ENCODE measurements at regions not wholly inside any gene's neighbourhood (a gene's known extent, or its start where the extent isn't known, plus 50 kb on each side); places are given as distances from the start of the nearest gene placed in this dataset.

GRCh38 chr2:220219371-220219770, 591.9 kb downstream of the SLC4A3 start:
- Histone ChIP-seq H3K4me3 (no peak overlapping the region), H3K27me3 (no peaks in the 10 kb centered on the region), H3K9me3 (no peaks in the 10 kb centered on the region), H3K27ac (no peak overlapping the region), H3K36me3 (replicated peaks in 1 of 2; ENCODE audit: insufficient read depth in 1 of 2, low read depth in 2 of 2) (no peaks in the 10 kb centered on the region), H3K4me1 (no peaks in the 10 kb centered on the region)
- intact Hi-C loops (cut with DNase I), result no loop called here
- ATAC-seq (no peak), DNase-seq (no peak)
- TF ChIP-seq POLR2A (IDR thresholded peaks at IDR 0.05), result no peak
- TF ChIP-seq, protein P1, sequence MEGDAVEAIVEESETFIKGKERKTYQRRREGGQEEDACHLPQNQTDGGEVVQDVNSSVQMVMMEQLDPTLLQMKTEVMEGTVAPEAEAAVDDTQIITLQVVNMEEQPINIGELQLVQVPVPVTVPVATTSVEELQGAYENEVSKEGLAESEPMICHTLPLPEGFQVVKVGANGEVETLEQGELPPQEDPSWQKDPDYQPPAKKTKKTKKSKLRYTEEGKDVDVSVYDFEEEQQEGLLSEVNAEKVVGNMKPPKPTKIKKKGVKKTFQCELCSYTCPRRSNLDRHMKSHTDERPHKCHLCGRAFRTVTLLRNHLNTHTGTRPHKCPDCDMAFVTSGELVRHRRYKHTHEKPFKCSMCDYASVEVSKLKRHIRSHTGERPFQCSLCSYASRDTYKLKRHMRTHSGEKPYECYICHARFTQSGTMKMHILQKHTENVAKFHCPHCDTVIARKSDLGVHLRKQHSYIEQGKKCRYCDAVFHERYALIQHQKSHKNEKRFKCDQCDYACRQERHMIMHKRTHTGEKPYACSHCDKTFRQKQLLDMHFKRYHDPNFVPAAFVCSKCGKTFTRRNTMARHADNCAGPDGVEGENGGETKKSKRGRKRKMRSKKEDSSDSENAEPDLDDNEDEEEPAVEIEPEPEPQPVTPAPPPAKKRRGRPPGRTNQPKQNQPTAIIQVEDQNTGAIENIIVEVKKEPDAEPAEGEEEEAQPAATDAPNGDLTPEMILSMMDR (IDR thresholded peaks at IDR 0.05), result no peak

- Histone ChIP-seq H3K4me3 (no peak overlapping the region), H3K36me3 (replicated peaks in 1 of 2; ENCODE audit: insufficient read depth in 1 of 2, low read depth in 2 of 2) (no peaks in the 10 kb centered on the region), H3K9me3 (no peaks in the 10 kb centered on the region), H3K27ac (no peak overlapping the region), H3K27me3 (no peaks in the 10 kb centered on the region), H3K4me1 (no peaks in the 10 kb centered on the region)
- 68 to 76% methylated on average over 2 of the region's 2 CpGs for WGBS, 2 donors
- intact Hi-C loops (cut with DNase I), result no loop called here
- TF ChIP-seq, protein P1 (IDR thresholded peaks at IDR 0.05), result no peak
- ATAC-seq (no peak), DNase-seq (no peak)
These were observed 592.6 kb downstream of the SLC4A3 start for GRCh38 chr2:220220009-220220408.

DNA sequence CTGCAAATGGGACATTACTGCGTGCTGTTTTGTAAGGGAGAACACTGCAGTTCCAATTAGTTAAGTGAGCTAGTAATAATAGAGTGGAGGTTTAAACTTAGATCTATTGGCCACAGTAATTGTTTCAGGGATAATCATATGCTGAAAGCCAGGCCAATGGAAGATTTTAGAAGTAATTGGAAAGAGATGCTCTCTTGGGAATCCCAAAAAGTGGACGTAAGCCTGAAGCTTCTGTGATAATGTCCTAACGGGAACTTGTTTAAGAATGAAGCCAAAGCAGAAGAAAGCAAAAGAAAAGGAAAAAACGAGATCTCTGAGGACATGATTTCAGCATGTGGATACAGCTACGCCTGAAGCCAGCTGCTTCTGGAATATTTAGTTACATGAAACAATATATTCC, 594.6 kb downstream of the SLC4A3 start:
- no peaks in the 10 kb centered on the region for H3K9me3 ChIP-seq
- DNase-seq (no peak), ATAC-seq (no peak)
- intact Hi-C loops (cut with DNase I), result no loop called here
- no peaks in the 10 kb centered on the region for H3K36me3 ChIP-seq (replicated peaks in 1 of 2; ENCODE audit: insufficient read depth in 1 of 2, low read depth in 2 of 2)
- no peaks in the 10 kb centered on the region for H3K27me3 ChIP-seq
- TF ChIP-seq, protein P1 (IDR thresholded peaks at IDR 0.05), result no peak
- TF ChIP-seq POLR2A (IDR thresholded peaks at IDR 0.05), result no peak
- no peak overlapping the region for H3K4me3 ChIP-seq
- WGBS, 2 donors, result 82 to 89% methylated on average over 5 of the region's 5 CpGs
- H3K4me1 ChIP-seq, result no peaks in the 10 kb centered on the region
- no peak overlapping the region for H3K27ac ChIP-seq

- Histone ChIP-seq H3K36me3 (replicated peaks in 1 of 2; ENCODE audit: insufficient read depth in 1 of 2, low read depth in 2 of 2) (no peaks in the 10 kb centered on the region), H3K4me3 (no peak overlapping the region), H3K27me3 (no peaks in the 10 kb centered on the region), H3K4me1 (no peaks in the 10 kb centered on the region), H3K9me3 (no peaks in the 10 kb centered on the region), H3K27ac (no peak overlapping the region)
- WGBS, 2 donors, result 54 to 71% methylated on average over 3 to 4 of the region's 4 CpGs
- no peak for TF ChIP-seq POLR2A (IDR thresholded peaks at IDR 0.05)
- ATAC-seq, result no peak
- no peak for DNase-seq
- intact Hi-C loops (cut with DNase I), result no loop called here
These were observed 597.5 kb downstream of the SLC4A3 start for GRCh38 chr2:220224691-220225543.

- Histone ChIP-seq H3K9me3 (no peaks in the 10 kb centered on the region), H3K4me1 (no peaks in the 10 kb centered on the region), H3K27ac (no peak overlapping the region), H3K4me3 (no peak overlapping the region), H3K27me3 (no peaks in the 10 kb centered on the region), H3K36me3 (replicated peaks in 1 of 2; ENCODE audit: insufficient read depth in 1 of 2, low read depth in 2 of 2) (no peaks in the 10 kb centered on the region)
- no peak for DNase-seq
- intact Hi-C loops (cut with DNase I), result no loop called here
- WGBS, 2 donors, result 86 to 91% methylated on average over 2 of the region's 2 CpGs
- TF ChIP-seq, protein P1 (IDR thresholded peaks at IDR 0.05), result no peak
- TF ChIP-seq POLR2A (IDR thresholded peaks at IDR 0.05), result no peak
- no peak for ATAC-seq
These were observed 598.6 kb downstream of the SLC4A3 start for GRCh38 chr2:220226076-220226475.

Data from body of pancreas (tissue), 4 donors.